GM12864 (cell line): ENCODE measurements at regions not wholly inside any gene's neighbourhood (a gene's known extent, or its start where the extent isn't known, plus 50 kb on each side); places are given as distances from the start of the nearest gene placed in this dataset.

Source experiments
- DNase-seq: peaks from one replicate; pipeline ENCODE4 v3.0.0-alpha.2; 2011; ENCODE audit warnings: low read depth
- H3K4me3 ChIP-seq: 2 replicates; pipeline ENCODE4 v1.5.1; 2011; ENCODE audit warnings: mild to moderate bottlenecking, low read depth, low read length, control low read depth
- TF ChIP-seq, protein P1 (sequence below): IDR thresholded peaks from 2 replicates; pipeline ENCODE4 v1.5.1; 2011; ENCODE audit warnings: low read depth, mild to moderate bottlenecking, moderate library complexity, low read length, control low read depth, inconsistent platforms; ENCODE audit errors: missing control alignments

DNA sequence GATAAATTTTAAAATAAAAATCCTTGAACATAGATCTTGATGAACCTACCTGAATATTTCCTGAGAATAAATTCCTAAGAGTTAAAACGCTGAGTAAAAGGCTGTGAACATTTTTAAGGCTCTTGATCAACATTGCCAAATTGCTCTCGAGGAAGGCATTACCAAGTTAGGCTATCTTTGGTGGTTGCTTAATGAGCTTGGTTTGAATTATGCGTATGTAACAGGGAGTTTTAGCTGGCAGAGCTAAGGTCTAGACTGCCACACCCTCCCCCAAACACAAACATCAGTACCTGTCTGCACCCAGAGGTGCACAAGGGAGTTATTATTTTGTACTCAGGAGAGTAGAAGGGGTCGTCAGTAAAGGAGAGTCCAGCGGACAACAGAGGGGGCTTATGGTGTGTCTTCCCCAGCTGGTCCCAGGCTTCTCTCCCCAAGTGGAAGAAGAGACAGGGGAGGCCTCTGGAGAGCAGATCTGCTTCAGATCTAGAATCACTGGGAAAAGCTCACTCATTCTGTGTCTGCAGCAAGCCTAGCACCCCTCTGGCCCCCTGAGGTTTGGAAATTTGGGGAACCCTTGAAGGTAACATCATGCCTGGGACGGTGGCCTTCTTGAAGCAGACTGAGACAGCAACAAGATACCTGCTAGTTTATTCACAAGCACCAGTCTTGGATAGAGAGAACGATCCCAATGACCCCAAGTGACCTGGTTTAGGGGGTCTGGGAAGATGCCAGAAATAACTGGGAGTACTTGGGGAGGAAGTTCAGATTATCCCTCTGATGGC, 197.2 kb upstream of the ID2 start:
- H3K4me3 ChIP-seq: no peak overlapping the region
- TF ChIP-seq, protein P1, sequence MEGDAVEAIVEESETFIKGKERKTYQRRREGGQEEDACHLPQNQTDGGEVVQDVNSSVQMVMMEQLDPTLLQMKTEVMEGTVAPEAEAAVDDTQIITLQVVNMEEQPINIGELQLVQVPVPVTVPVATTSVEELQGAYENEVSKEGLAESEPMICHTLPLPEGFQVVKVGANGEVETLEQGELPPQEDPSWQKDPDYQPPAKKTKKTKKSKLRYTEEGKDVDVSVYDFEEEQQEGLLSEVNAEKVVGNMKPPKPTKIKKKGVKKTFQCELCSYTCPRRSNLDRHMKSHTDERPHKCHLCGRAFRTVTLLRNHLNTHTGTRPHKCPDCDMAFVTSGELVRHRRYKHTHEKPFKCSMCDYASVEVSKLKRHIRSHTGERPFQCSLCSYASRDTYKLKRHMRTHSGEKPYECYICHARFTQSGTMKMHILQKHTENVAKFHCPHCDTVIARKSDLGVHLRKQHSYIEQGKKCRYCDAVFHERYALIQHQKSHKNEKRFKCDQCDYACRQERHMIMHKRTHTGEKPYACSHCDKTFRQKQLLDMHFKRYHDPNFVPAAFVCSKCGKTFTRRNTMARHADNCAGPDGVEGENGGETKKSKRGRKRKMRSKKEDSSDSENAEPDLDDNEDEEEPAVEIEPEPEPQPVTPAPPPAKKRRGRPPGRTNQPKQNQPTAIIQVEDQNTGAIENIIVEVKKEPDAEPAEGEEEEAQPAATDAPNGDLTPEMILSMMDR: no peak
- no peak for DNase-seq

- no peak for DNase-seq
- H3K4me3 ChIP-seq: no peak overlapping the region
- TF ChIP-seq, protein P1: no peak
These were observed 196.1 kb upstream of the ID2 start for GRCh38 chr2:8485736-8486135.

DNA sequence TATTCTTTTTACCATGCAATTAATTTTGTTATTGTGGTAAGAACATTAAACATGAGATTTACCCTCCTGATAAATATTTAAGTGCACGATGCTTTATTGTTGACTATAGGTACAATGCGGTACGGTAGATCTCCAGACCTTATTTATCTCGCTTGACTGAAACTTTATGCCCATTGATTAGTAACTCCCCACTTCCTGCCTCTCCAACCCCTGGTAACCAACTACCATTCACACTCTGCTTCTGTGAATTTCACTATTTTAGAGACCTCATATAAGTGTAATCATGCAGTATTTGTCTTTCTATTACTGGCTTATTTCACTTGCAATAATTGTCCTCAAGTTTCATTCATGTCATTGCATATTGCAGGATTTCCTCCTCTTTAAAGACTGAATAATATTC, 195.7 kb upstream of the ID2 start:
- no peak overlapping the region for H3K4me3 ChIP-seq
- no peak for DNase-seq
- TF ChIP-seq, protein P1: no peak

DNA sequence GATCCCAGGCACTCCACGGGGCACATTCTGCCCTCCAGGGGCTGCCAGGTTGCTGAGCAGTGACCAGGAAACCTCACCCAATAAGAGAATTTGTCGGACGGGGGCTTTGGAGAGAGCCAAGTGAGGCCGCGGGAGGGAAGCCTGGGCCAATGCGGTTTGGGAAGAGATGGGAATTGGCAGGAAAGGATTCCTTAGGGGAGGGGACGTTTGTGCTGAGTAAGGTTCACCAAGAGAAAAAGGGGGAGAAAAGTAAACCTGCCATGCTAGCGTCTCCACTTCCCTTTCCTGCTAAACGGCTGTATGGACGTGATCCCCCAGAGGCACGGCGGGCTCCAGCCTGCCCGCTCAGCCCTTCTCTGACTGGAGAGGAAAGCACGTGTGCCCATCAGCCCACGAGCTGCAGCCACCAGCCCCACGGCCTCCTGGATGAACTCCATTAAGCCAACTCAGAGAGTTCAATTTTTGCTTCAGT, 194.4 kb upstream of the ID2 start:
- H3K4me3 ChIP-seq: peak overlapping the region; percentile 41
- TF ChIP-seq, protein P1: no peak
- DNase-seq: no peak

- TF ChIP-seq, protein P1: no peak
- peak; percentile 64 for DNase-seq
- H3K4me3 ChIP-seq: peak overlapping the region; percentile 41; the same call in 1 of the 2 replicates
These were observed 193.7 kb upstream of the ID2 start for GRCh38 chr2:8488001-8488738.

- TF ChIP-seq, protein P1: no peak
- H3K4me3 ChIP-seq: no peak overlapping the region
- DNase-seq: no peak
These were observed 192.6 kb upstream of the ID2 start for GRCh38 chr2:8489221-8489620.

- TF ChIP-seq, protein P1: no peak
- DNase-seq: no peak
- no peak overlapping the region for H3K4me3 ChIP-seq
These were observed 192.1 kb upstream of the ID2 start for GRCh38 chr2:8489751-8490150.
